ENCODE measurements at regions not wholly inside any gene's neighbourhood (a gene's known extent, or its start where the extent isn't known, plus 50 kb on each side); places are given as distances from the start of the nearest gene placed in this dataset.

DNA sequence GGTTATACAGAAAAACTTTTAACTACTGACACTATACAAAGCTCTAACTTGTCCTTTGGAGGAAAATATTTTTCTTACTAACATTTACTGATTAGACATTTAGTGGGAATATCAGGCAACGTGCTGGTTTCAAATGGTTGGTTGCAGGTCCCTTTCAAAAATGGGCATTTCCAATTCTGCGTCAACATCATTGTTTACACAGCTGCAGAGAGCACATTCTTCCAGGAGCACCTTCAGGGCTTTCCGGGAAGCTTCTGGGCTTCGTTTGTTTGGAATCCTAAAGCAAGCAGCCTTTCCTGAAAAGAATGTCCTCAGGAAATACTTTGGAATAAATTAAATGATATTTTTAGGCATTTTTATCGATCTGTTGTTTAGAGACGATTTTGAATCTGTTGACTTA, 289.7 kb downstream of the TRIML1 start:
- TF ChIP-seq EZH2 (IDR thresholded peaks at IDR 0.05; ENCODE audit: low read length, missing control alignments), result no peak
- TF ChIP-seq, protein P1, sequence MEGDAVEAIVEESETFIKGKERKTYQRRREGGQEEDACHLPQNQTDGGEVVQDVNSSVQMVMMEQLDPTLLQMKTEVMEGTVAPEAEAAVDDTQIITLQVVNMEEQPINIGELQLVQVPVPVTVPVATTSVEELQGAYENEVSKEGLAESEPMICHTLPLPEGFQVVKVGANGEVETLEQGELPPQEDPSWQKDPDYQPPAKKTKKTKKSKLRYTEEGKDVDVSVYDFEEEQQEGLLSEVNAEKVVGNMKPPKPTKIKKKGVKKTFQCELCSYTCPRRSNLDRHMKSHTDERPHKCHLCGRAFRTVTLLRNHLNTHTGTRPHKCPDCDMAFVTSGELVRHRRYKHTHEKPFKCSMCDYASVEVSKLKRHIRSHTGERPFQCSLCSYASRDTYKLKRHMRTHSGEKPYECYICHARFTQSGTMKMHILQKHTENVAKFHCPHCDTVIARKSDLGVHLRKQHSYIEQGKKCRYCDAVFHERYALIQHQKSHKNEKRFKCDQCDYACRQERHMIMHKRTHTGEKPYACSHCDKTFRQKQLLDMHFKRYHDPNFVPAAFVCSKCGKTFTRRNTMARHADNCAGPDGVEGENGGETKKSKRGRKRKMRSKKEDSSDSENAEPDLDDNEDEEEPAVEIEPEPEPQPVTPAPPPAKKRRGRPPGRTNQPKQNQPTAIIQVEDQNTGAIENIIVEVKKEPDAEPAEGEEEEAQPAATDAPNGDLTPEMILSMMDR (conservative IDR thresholded peaks at IDR 0.05 in 1 of 2, IDR thresholded peaks at IDR 0.05 in 1 of 2; ENCODE audit: low read depth in 1 of 2, low read length in 2 of 2), result no peak

All from fibroblast of lung (primary cell).